ENCODE measurements at regions not wholly inside any gene's neighbourhood (a gene's known extent, or its start where the extent isn't known, plus 50 kb on each side); places are given as distances from the start of the nearest gene placed in this dataset.

DNA sequence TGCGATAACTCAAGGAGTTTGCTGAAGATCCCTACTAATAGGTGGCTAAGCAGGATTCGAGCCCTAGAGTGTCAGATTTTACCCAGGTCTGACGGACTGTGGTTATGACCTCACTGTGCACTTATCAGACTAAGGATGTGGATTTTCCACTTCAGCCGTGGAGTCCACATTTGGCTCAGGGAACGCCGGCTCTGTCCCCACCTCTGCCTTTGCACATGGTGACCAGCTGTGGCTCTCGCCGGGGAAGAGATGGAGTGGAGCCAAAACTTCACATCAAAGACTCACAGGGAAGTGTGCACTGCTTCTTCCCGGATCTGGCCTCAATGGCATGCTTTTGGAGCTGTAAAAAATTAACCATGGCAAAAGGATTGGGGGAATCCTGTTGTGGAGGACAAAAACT is 249.3 kb upstream of the APCDD1 start:
- intact Hi-C loops (cut with DNase I) = no loop called here
- FAIRE-seq (no peak), DNase-seq (peak in 2 of 5 donors; percentile 35 to 50)
- no peak for TF ChIP-seq CTCF (IDR thresholded peaks at IDR 0.05; ENCODE audit: borderline replicate concordance, extremely low read depth, insufficient read depth)
- Histone ChIP-seq H3K9ac (ENCODE audit: low read length in 3 of 3) (no peak overlapping the region), H3K4me3 (ENCODE audit: low read length in 3 of 3) (no peak overlapping the region), H3K27me3 (ENCODE audit: control insufficient read depth, insufficient read depth, low read length) (no peaks in the 10 kb centered on the region), H3K27ac (ENCODE audit: low read depth in 2 of 2, low read length in 2 of 2) (no peak overlapping the region), H3K9me3 (ENCODE audit: control insufficient read depth in 2 of 3, insufficient read depth in 1 of 3, low read length in 3 of 3) (no peaks in the 10 kb centered on the region), H3K4me1 (ENCODE audit: control insufficient read depth in 2 of 3, insufficient read depth in 2 of 3, low read depth in 1 of 3, low read length in 3 of 3) (no peaks in the 10 kb centered on the region), H3K36me3 (ENCODE audit: control insufficient read depth in 2 of 3, insufficient read depth in 3 of 3, low read length in 3 of 3) (no peaks in the 10 kb centered on the region)

GRCh38 chr18:10207682-10208345 is 246.6 kb upstream of the APCDD1 start:
- H3K36me3 ChIP-seq (ENCODE audit: control insufficient read depth in 2 of 3, insufficient read depth in 3 of 3, low read length in 3 of 3) = no peaks in the 10 kb centered on the region
- FAIRE-seq = no peak

GRCh38 chr18:10209302-10209701 is 245.1 kb upstream of the APCDD1 start:
- no peak for TF ChIP-seq CTCF (IDR thresholded peaks at IDR 0.05; ENCODE audit: borderline replicate concordance, extremely low read depth, insufficient read depth)
- DNase-seq = no peak
- intact Hi-C loops (cut with DNase I) = no loop called here
- H3K4me1 ChIP-seq (ENCODE audit: control insufficient read depth in 2 of 3, insufficient read depth in 2 of 3, low read depth in 1 of 3, low read length in 3 of 3) = no peaks in the 10 kb centered on the region
- H3K36me3 ChIP-seq (ENCODE audit: control insufficient read depth in 2 of 3, insufficient read depth in 3 of 3, low read length in 3 of 3) = no peaks in the 10 kb centered on the region
- H3K9ac ChIP-seq (ENCODE audit: low read length in 3 of 3) = no peak overlapping the region
- FAIRE-seq = no peak
- H3K27ac ChIP-seq (ENCODE audit: low read depth in 2 of 2, low read length in 2 of 2) = no peak overlapping the region
- H3K9me3 ChIP-seq (ENCODE audit: control insufficient read depth in 2 of 3, insufficient read depth in 1 of 3, low read length in 3 of 3) = no peaks in the 10 kb centered on the region
- no peaks in the 10 kb centered on the region for H3K27me3 ChIP-seq (ENCODE audit: control insufficient read depth, insufficient read depth, low read length)
- H3K4me3 ChIP-seq (ENCODE audit: low read length in 3 of 3) = no peak overlapping the region

More at GRCh38 chr18:10207682-10208345, 246.6 kb upstream of the APCDD1 start:
- Histone ChIP-seq H3K9me3 (ENCODE audit: control insufficient read depth in 2 of 3, insufficient read depth in 1 of 3, low read length in 3 of 3) (no peaks in the 10 kb centered on the region), H3K27ac (ENCODE audit: low read depth in 2 of 2, low read length in 2 of 2) (no peak overlapping the region), H3K4me3 (ENCODE audit: low read length in 3 of 3) (no peak overlapping the region), H3K9ac (ENCODE audit: low read length in 3 of 3) (no peak overlapping the region), H3K27me3 (ENCODE audit: control insufficient read depth, insufficient read depth, low read length) (no peaks in the 10 kb centered on the region), H3K4me1 (ENCODE audit: control insufficient read depth in 2 of 3, insufficient read depth in 2 of 3, low read depth in 1 of 3, low read length in 3 of 3) (no peaks in the 10 kb centered on the region)
- no peak for TF ChIP-seq CTCF (IDR thresholded peaks at IDR 0.05; ENCODE audit: borderline replicate concordance, extremely low read depth, insufficient read depth)
- intact Hi-C loops (cut with DNase I) = no loop called here
- DNase-seq = no peak

Measured in kidney (tissue), 13 donors.